ENCODE measurements at regions not wholly inside any gene's neighbourhood (a gene's known extent, or its start where the extent isn't known, plus 50 kb on each side); places are given as distances from the start of the nearest gene placed in this dataset.

- DNase-seq (ENCODE audit: low spot score): no peak
Measured at GRCh38 chr11:91241226-91241625, 983.4 kb upstream of the FAT3 start.

DNA sequence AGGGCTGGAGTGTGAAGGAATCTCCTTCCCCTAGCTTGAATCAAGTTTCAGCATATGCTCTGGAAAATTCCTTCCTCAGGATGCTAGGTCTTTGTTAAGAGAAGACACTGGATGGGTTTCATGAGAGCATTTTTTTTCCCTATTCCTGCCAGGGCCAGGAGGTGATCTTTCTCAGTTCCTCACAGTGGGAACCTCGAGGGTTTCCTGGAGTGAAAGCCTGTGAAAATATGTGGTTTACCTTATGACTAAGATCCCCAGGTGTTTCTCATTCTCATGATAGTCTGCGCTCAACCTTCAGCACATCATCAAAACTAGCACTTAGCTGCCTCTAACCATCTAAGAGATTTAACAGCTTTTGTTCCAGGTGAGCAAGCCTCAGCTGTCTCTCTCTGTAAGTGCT lies 985.3 kb upstream of the FAT3 start:
- no peak for DNase-seq (ENCODE audit: low spot score)

GRCh38 chr11:91231226-91231625 lies 993.4 kb upstream of the FAT3 start:
- no peak for DNase-seq (ENCODE audit: low spot score)

DNA sequence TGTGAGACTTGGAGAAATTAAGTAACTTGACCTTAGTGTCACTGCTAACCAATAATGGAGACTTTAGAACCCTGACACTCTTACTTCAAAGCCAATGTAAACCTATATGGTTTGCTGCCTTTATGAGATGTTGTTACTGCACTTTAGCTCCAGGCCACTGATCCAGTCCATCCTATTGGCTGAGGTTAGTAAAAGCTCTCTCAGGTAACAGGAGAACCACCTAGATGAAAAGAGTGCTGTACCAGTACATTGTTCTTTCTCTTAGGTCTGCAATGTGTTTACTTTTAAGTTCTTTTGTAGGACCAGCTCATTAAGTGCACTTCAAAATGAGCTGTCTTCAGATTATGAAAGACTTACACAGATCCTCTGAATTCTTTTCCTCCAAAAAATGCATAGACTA lies 994.0 kb upstream of the FAT3 start:
- peak; percentile 28 for DNase-seq (ENCODE audit: low spot score)

DNA sequence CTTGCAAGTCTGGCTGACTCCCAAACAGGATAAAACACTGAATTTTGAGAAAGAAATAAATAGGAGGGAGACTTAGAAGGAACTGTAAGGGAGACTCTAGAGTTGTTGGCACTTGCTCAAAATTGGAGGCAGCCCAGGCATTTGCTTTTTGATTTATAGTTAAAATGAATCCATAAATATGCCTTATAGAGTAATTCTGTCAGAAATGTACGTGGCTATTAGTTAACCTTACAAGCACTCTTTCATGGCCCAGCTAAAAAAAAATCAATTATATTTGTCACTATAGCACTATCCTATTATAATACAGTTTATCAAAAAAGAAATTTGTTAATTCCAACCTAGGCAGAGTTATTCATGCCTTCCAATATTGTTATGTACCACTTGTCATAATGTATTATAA lies 1000.0 kb upstream of the CHORDC1 start:
- DNase-seq (ENCODE audit: low spot score): no peak

- DNase-seq (ENCODE audit: low spot score): no peak
Measured at GRCh38 chr11:91220476-91221202, 997.8 kb upstream of the CHORDC1 start.

DNA sequence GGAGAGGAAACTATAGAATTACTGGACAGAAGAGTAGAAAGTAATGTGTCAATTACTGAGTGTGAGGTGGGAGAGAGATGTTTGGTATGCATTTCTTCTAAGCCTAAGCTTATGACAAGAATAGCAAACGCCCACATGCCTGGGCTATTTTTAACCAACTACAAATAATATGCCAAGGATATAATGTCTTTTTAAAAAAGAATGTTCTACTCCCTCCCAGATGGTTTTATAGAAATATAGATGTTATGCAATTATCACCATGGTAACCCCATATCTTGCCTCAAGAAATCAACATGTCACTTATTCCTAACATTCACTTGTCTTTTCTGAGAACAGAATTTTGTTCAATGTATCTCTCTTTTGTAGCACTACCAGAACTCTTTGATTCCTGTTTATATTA lies 996.7 kb upstream of the CHORDC1 start:
- DNase-seq (ENCODE audit: low spot score): no peak

DNA sequence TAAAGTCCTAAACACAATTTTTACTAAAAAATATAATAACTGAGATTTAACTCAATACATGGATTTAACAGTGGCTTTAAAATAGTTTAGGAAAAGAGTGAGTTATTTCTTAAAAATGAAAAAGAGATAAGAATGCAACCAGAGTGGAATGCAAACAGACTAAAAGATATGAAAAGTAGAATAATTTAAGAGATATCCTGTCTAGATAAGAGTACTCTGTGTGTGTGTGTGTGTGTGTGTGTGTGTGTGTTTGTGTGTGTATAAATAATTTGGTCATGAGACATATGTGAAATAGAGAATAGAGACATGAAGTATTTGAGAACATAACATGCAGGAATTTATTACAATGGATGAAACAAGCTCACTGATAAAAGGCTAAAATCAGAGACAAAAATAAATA lies 986.9 kb upstream of the CHORDC1 start:
- no peak for DNase-seq (ENCODE audit: low spot score)

DNA sequence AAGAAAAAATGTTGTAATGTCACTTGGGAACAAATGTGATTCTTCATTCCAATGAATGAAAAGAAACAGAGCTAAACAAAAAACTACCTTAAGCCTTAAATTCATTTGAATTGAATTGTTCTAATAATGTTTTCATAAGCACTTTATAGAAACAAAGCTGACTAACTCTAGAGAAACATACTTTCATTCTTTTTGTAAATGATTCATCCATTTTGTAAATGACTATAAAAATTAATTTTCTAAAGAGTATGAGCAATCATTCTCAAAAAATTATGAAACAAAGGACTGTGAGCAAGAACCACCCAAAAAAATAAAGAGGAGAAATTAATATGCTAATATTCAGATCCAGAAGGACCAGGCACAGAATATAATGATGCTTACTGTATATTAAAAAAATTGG lies 986.5 kb upstream of the CHORDC1 start:
- no peak for DNase-seq (ENCODE audit: low spot score)

GRCh38 chr11:91199866-91200265 lies 977.0 kb upstream of the CHORDC1 start:
- DNase-seq (ENCODE audit: low spot score): no peak

GRCh38 chr11:91194546-91194945 lies 971.7 kb upstream of the CHORDC1 start:
- no peak for DNase-seq (ENCODE audit: low spot score)

DNA sequence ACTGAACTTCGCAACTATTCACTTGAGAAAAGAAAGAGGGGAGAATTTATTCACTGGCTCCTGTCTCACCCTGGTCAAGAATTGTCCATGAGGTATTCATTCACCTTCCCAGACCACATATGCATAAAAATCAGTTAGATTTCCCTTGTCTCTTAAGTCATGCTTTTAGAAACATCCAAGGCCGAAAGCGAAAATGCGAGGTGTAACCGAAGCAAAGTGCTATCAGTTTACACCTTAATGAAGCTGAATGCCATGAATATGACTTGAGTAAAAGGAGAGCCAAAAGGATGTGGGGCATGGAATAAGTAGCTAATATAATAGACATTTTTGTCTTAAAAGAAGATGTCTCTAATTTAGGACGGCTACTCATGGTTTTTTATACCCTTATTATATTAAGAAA lies 965.6 kb upstream of the CHORDC1 start:
- DNase-seq (ENCODE audit: low spot score): no peak

DNA sequence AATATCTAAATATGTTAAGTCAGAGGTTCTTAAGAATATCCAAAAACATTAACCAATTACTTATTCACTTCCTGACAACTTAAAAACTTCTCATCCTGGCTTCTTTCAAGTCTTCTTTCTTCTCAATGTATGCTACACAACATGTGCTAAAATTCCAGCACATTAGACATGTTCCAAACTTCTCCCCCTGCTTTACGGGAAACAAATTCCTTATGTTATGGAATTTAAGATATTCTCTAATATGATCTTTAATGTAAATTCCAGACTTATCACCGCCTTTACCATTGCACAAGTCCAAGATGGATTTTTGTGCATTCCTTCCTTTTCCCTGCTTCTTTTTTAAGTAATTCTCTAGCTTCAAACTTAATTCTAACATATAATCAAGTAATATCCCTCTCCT lies 964.5 kb upstream of the CHORDC1 start:
- DNase-seq (ENCODE audit: low spot score): no peak

- no peak for DNase-seq (ENCODE audit: low spot score)
Measured at GRCh38 chr11:91178366-91178765, 955.5 kb upstream of the CHORDC1 start.

DNA sequence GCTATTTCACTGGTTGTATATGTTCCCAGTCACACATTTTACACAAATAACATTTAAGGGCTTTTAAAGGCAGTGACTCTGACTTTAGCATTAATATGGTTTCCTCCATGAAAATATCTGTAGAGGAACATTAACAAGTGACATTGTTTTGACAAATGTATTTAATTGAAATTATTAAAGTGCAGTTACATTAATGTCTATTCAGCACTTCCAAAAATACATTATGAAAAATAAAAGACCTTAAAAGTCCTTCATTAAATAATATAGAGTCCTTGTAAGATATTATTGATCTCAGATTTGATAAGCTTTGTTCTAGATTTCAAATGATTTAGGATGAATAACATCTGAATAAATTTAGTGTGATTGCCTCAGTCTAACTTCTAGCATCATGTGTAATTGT lies 951.9 kb upstream of the CHORDC1 start:
- no peak for DNase-seq (ENCODE audit: low spot score)

GRCh38 chr11:91174193-91174592 lies 951.3 kb upstream of the CHORDC1 start:
- DNase-seq (ENCODE audit: low spot score): no peak

DNA sequence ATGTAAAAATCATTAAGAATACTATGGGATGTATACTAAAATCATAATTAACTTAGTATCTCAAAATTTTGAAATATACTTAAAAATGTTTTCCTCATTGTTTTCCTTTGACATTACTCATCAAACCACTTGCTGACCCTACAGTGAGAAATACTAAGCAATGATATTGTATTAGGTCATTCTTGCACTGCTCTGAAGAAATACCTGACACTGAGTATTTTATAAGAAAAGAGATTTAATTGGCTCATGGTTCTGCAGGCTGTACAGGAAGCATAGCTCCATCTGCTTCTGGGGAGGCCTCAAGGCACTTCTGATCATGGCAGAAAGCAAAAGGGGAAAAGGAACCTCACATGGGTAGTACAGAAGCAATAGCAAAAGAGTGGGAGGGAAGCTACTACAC lies 950.9 kb upstream of the CHORDC1 start:
- no peak for DNase-seq (ENCODE audit: low spot score)

- DNase-seq (ENCODE audit: low spot score): no peak
Measured at GRCh38 chr11:91170711-91171110, 947.9 kb upstream of the CHORDC1 start.

- no peak for DNase-seq (ENCODE audit: low spot score)
Measured at GRCh38 chr11:91164452-91164822, 941.6 kb upstream of the CHORDC1 start.

DNA sequence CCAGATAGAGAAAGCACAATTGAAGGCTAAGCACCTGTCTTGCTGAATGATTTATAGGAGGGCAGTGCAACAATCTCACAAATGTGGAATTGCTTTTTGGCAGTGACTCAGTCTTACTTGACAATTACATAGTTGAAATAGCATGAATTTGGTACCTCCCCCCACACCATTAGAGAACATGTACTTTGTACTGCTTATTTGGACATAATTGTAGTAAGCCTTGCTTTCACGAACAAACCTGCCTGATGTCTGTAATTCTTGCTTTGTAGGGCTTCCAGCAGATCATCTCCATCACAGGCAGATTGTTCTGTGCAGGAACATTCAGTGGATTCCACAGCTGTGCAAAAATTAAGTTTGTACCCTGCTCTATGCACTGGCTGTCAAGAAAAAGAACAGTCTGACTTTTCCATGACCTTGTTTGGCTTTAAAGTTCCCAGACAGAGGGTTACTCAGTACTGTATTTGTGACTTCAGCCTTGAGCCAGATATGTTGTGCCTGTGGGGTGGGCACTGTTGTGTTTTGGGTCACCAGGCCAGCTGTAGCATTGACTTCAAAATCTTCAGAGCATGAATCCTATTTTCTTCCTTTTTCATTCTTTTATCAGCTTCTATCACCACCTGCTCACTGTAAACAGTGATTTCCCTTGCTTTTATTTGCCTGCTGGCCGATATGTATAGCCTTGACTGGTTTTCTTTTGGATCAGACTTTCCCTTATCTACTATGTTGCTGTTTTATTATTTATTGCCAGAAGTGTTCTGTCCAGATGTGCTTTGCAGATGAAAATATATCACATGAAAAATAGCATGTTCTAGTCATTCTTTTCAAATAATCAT lies 941.0 kb upstream of the CHORDC1 start:
- DNase-seq (ENCODE audit: low spot score): peak; percentile 8

- no peak for DNase-seq (ENCODE audit: low spot score)
Measured at GRCh38 chr11:91160661-91161060, 937.8 kb upstream of the CHORDC1 start.

DNA sequence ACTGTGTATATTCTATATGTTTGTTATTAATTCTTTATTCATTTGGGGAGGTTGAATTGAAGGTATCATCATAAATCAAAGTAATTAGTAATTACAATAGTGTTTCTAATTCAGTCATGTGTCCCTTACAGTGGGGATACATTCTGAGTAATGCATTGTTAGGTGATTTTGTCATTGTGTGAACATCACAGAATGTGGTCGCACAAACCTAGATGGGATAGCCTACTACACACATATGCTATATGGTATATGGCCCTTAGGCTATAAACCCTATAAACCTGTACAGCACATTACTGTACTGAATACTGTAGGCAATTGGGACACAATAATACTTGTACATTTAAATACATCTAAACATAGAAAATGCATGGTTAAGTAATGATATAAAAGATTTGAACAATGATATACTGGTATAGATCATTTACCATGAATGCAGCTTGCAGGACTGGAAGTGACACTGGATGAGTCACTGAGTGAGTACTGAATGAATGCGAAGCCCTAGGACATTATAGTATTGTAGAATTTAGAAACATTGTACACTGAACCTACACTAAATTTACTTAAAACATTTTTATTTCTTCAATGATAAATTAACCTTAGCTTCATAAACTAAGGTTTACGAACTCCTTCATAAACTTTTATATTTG lies 936.2 kb upstream of the CHORDC1 start:
- no peak for DNase-seq (ENCODE audit: low spot score)

- no peak for DNase-seq (ENCODE audit: low spot score)
Measured at GRCh38 chr11:91158297-91158696, 935.4 kb upstream of the CHORDC1 start.

All from iPS-NIHi11 (cell line).